ENCODE measurements at regions not wholly inside any gene's neighbourhood (a gene's known extent, or its start where the extent isn't known, plus 50 kb on each side); places are given as distances from the start of the nearest gene placed in this dataset.

- no peaks in the 10 kb centered on the region for H3K9me2 ChIP-seq (replicated peaks; ENCODE audit: low read length)
- CTCF ChIA-PET, result no interaction called here
- no peaks in the 10 kb centered on the region for H3K79me2 ChIP-seq (ENCODE audit: low read length)
- POLR2A ChIA-PET (ENCODE audit: unreplicated experiment), result no interaction called here
- intact Hi-C loops (cut with micrococcal nuclease), result no loop called here
- no peaks in the 10 kb centered on the region for H3K27me3 ChIP-seq (ENCODE audit: low read length)
- H3K36me3 ChIP-seq (ENCODE audit: low read depth, low read length), result no peaks in the 10 kb centered on the region
- no peaks in the 10 kb centered on the region for H3K9me3 ChIP-seq (ENCODE audit: low read length)
- TF ChIP-seq EZH2 (IDR thresholded peaks at IDR 0.05; ENCODE audit: low read length, unreplicated experiment) (no peak), EZH2phosphoT487 (IDR thresholded peaks at IDR 0.05; ENCODE audit: borderline replicate concordance, low read length) (no peak)
- TF ChIP-seq, protein P1, sequence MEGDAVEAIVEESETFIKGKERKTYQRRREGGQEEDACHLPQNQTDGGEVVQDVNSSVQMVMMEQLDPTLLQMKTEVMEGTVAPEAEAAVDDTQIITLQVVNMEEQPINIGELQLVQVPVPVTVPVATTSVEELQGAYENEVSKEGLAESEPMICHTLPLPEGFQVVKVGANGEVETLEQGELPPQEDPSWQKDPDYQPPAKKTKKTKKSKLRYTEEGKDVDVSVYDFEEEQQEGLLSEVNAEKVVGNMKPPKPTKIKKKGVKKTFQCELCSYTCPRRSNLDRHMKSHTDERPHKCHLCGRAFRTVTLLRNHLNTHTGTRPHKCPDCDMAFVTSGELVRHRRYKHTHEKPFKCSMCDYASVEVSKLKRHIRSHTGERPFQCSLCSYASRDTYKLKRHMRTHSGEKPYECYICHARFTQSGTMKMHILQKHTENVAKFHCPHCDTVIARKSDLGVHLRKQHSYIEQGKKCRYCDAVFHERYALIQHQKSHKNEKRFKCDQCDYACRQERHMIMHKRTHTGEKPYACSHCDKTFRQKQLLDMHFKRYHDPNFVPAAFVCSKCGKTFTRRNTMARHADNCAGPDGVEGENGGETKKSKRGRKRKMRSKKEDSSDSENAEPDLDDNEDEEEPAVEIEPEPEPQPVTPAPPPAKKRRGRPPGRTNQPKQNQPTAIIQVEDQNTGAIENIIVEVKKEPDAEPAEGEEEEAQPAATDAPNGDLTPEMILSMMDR (conservative IDR thresholded peaks at IDR 0.05; ENCODE audit: low read depth, low read length), result no peak
- ATAC-seq (no peak), DNase-seq (no peak)
- H2AFZ ChIP-seq (ENCODE audit: low read length), result no peak overlapping the region
- no peak overlapping the region for H3K4me3 ChIP-seq (ENCODE audit: low read length)
- no peaks in the 10 kb centered on the region for H3F3A ChIP-seq (ENCODE audit: low read length, unreplicated experiment)
- no peak overlapping the region for H3K27ac ChIP-seq (ENCODE audit: low read length)
- no peaks in the 10 kb centered on the region for H4K20me1 ChIP-seq (ENCODE audit: low read length)
- H3K4me1 ChIP-seq (ENCODE audit: insufficient read depth, low read length), result no peaks in the 10 kb centered on the region
- BruUV-seq (replicated peaks), result no TSS peak
- no peak overlapping the region for H3K9ac ChIP-seq (ENCODE audit: low read length)
- H3K4me2 ChIP-seq (ENCODE audit: low read length), result no peak overlapping the region
Observed at GRCh38 chr10:130773941-130774340, 537.6 kb downstream of the TCERG1L start.

DNA sequence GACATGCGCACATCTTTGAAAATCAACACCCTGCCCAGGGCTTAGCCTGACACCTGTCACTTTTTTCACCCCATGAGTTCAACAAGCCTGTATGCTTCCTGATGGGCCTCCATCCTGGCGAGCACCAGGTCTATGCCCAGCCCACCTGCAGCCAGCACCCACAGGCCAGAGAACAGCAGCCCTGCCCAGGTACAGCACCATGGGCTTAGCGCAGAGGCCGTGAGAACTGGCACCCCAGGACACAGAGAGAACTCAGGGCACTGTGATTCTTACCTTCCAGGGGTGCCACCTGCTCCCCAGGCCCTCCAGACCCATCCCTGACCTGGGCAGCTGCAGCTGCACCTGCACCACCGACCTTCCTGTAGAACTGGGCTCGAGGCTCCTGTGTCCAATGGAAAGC, 536.6 kb downstream of the TCERG1L start:
- POLR2A ChIA-PET (ENCODE audit: unreplicated experiment), result no interaction called here
- H3K36me3 ChIP-seq (ENCODE audit: low read depth, low read length), result no peaks in the 10 kb centered on the region
- H3K4me3 ChIP-seq (ENCODE audit: low read length), result no peak overlapping the region
- DNase-seq, result no peak
- H3K4me1 ChIP-seq (ENCODE audit: insufficient read depth, low read length), result no peaks in the 10 kb centered on the region
- no peak for ATAC-seq
- H3F3A ChIP-seq (ENCODE audit: low read length, unreplicated experiment), result no peaks in the 10 kb centered on the region
- no peak overlapping the region for H3K27ac ChIP-seq (ENCODE audit: low read length)
- no peak overlapping the region for H3K4me2 ChIP-seq (ENCODE audit: low read length)
- no peaks in the 10 kb centered on the region for H3K27me3 ChIP-seq (ENCODE audit: low read length)
- intact Hi-C loops (cut with micrococcal nuclease), result no loop called here
- CTCF ChIA-PET, result no interaction called here
- no TSS peak for BruUV-seq (replicated peaks)
- no peaks in the 10 kb centered on the region for H3K9me3 ChIP-seq (ENCODE audit: low read length)
- H4K20me1 ChIP-seq (ENCODE audit: low read length), result no peaks in the 10 kb centered on the region
- no peak overlapping the region for H2AFZ ChIP-seq (ENCODE audit: low read length)
- no peaks in the 10 kb centered on the region for H3K79me2 ChIP-seq (ENCODE audit: low read length)
- H3K9me2 ChIP-seq (replicated peaks; ENCODE audit: low read length), result no peaks in the 10 kb centered on the region
- TF ChIP-seq EZH2 (IDR thresholded peaks at IDR 0.05; ENCODE audit: low read length, unreplicated experiment) (no peak), EZH2phosphoT487 (IDR thresholded peaks at IDR 0.05; ENCODE audit: borderline replicate concordance, low read length) (no peak)
- no peak overlapping the region for H3K9ac ChIP-seq (ENCODE audit: low read length)

DNA sequence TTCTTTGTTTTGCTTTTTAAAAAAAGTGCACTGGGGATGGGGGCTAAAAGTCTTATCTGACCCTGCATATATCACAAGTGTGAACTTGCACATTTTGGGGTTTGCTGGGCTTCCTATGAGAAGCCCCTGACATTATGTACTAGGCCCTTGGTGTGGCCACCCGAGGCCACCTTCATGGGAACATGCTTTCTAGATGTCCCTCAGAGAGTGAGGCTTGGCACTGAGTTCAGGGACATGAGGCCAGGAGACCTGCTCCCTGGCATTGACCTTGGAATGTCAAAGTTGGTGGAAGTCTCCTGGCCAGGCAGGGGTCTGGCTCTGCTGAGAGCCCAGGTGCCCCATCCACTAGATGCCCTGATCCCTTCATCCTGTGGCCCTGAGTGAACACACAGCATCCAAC, 536.2 kb downstream of the TCERG1L start:
- ChIA-PET CTCF (no interaction called here), POLR2A (ENCODE audit: unreplicated experiment) (no interaction called here)
- Histone ChIP-seq H3K79me2 (ENCODE audit: low read length) (no peaks in the 10 kb centered on the region), H3K27ac (ENCODE audit: low read length) (no peak overlapping the region), H3K9ac (ENCODE audit: low read length) (no peak overlapping the region), H4K20me1 (ENCODE audit: low read length) (no peaks in the 10 kb centered on the region), H3K27me3 (ENCODE audit: low read length) (no peaks in the 10 kb centered on the region), H3K9me2 (replicated peaks; ENCODE audit: low read length) (no peaks in the 10 kb centered on the region), H3K36me3 (ENCODE audit: low read depth, low read length) (no peaks in the 10 kb centered on the region), H2AFZ (ENCODE audit: low read length) (no peak overlapping the region), H3K4me2 (ENCODE audit: low read length) (no peak overlapping the region), H3K9me3 (ENCODE audit: low read length) (no peaks in the 10 kb centered on the region), H3K4me3 (ENCODE audit: low read length) (no peak overlapping the region), H3F3A (ENCODE audit: low read length, unreplicated experiment) (no peaks in the 10 kb centered on the region), H3K4me1 (ENCODE audit: insufficient read depth, low read length) (no peaks in the 10 kb centered on the region)
- no TSS peak for BruUV-seq (replicated peaks)
- ATAC-seq (no peak), DNase-seq (no peak)
- TF ChIP-seq, protein P1 (conservative IDR thresholded peaks at IDR 0.05; ENCODE audit: low read depth, low read length), result no peak
- intact Hi-C loops (cut with micrococcal nuclease), result no loop called here
